Neural progenitor cell (in vitro differentiated cells): ENCODE measurements at regions not wholly inside any gene's neighbourhood (a gene's known extent, or its start where the extent isn't known, plus 50 kb on each side); places are given as distances from the start of the nearest gene placed in this dataset.

Experiments used
- DNase-seq: peaks from one replicate; pipeline ENCODE4 v3.0.0-alpha.2; 2016; ENCODE audit warnings: low spot score
- H2AFZ ChIP-seq: fragments of 200-600 bp; sonication (generic); replicated peaks from 2 replicates; pipeline ENCODE4 v1.6.1; 2016; ENCODE audit warnings: antibody characterized with exemption
- H3F3A ChIP-seq: fragments of 200-600 bp; sonication (generic); 2 replicates; pipeline ENCODE4 v1.6.1; 2016; ENCODE audit warnings: antibody characterized with exemption, low read depth
- H3K27ac ChIP-seq: fragments of 200-600 bp; sonication (generic); 2 replicates; pipeline ENCODE4 v1.5.1; 2016; ENCODE audit warnings: mild to moderate bottlenecking
- H3K27me3 ChIP-seq: fragments of 200-600 bp; sonication (generic); 2 replicates; pipeline ENCODE4 v1.6.1; 2016; ENCODE audit warnings: mild to moderate bottlenecking, moderate library complexity
- H3K36me3 ChIP-seq: fragments of 200-600 bp; sonication (generic); 2 replicates; pipeline ENCODE4 v1.5.1; 2016
- H3K4me1 ChIP-seq: fragments of 200-600 bp; sonication (generic); 2 replicates; pipeline ENCODE4 v1.6.1; 2016; ENCODE audit warnings: mixed run types
- H3K4me2 ChIP-seq: fragments of 200-600 bp; sonication (generic); 2 replicates; pipeline ENCODE4 v1.6.1; 2016
- H3K4me3 ChIP-seq: fragments of 200-600 bp; sonication (generic); 2 replicates; pipeline ENCODE4 v1.5.1; 2016
- H3K79me2 ChIP-seq: fragments of 200-600 bp; sonication (generic); 2 replicates; pipeline ENCODE4 v1.6.1; 2016; ENCODE audit warnings: low read depth
- H3K9ac ChIP-seq: fragments of 200-600 bp; sonication (generic); 2 replicates; pipeline ENCODE4 v1.6.1; 2016
- H3K9me3 ChIP-seq: fragments of 200-600 bp; sonication (generic); 2 replicates; pipeline ENCODE4 v1.5.1; 2016; ENCODE audit warnings: low read depth
- H4K20me1 ChIP-seq: fragments of 200-600 bp; sonication (generic); 2 replicates; pipeline ENCODE4 v1.6.1; 2016; ENCODE audit warnings: low read depth
- H3K27ac Mint-ChIP-seq: 3 replicates; pipeline ENCODE4 v1.8.0; 2021; ENCODE audit warnings: mixed read lengths
- H3K27me3 Mint-ChIP-seq: 2 replicates; pipeline ENCODE4 v1.8.0; 2022; ENCODE audit warnings: low read depth, mild to moderate bottlenecking, inconsistent platforms, moderate library complexity, mixed read lengths; ENCODE audit not compliant: insufficient read depth
- H3K36me3 Mint-ChIP-seq: 3 replicates; pipeline ENCODE4 v1.8.0; 2021; ENCODE audit warnings: mixed read lengths
- H3K4me1 Mint-ChIP-seq: 3 replicates; pipeline ENCODE4 v1.8.0; 2021; ENCODE audit warnings: mixed read lengths
- H3K4me3 Mint-ChIP-seq: 3 replicates; pipeline ENCODE4 v1.8.0; 2021; ENCODE audit warnings: mild to moderate bottlenecking, moderate library complexity, mixed read lengths
- H3K9me3 Mint-ChIP-seq: 3 replicates; pipeline ENCODE4 v1.8.0; 2020; ENCODE audit warnings: mixed read lengths
- CTCF ChIP-seq: fragments of 200-600 bp; sonication (generic); IDR thresholded peaks from 2 replicates; pipeline ENCODE4 v1.5.1; 2017; ENCODE audit warnings: antibody characterized with exemption, mild to moderate bottlenecking
- EZH2 ChIP-seq: fragments of 200-600 bp; sonication (generic); IDR thresholded peaks from 2 replicates; pipeline ENCODE4 v1.6.1; 2017; ENCODE audit warnings: antibody characterized with exemption, mild to moderate bottlenecking, moderate library complexity
- EZH2phosphoT487 ChIP-seq: fragments of 200-600 bp; sonication (generic); IDR thresholded peaks from 2 replicates; pipeline ENCODE4 v1.6.1; 2017; ENCODE audit warnings: antibody characterized with exemption

- H3F3A ChIP-seq: no peaks in the 10 kb centered on the region
- H3K4me3 ChIP-seq: no peak overlapping the region
- TF ChIP-seq CTCF (no peak), EZH2 (no peak), EZH2phosphoT487 (no peak)
- no peaks in the 10 kb centered on the region for H3K36me3 ChIP-seq
- no peak for DNase-seq
- H3K79me2 ChIP-seq: no peaks in the 10 kb centered on the region
- no peak overlapping the region for H3K4me2 ChIP-seq
- no peak overlapping the region for H3K4me3 Mint-ChIP-seq
- H3K27me3 Mint-ChIP-seq: no peaks in the 10 kb centered on the region
- H4K20me1 ChIP-seq: no peaks in the 10 kb centered on the region
- H2AFZ ChIP-seq: no peak overlapping the region
- H3K27me3 ChIP-seq: no peaks in the 10 kb centered on the region
- H3K9me3 ChIP-seq: no peaks in the 10 kb centered on the region
- H3K9me3 Mint-ChIP-seq: no peaks in the 10 kb centered on the region
- no peaks in the 10 kb centered on the region for H3K4me1 Mint-ChIP-seq
- no peak overlapping the region for H3K9ac ChIP-seq
- H3K4me1 ChIP-seq: no peaks in the 10 kb centered on the region
- no peaks in the 10 kb centered on the region for H3K36me3 Mint-ChIP-seq
- no peak overlapping the region for H3K27ac Mint-ChIP-seq
- H3K27ac ChIP-seq: no peak overlapping the region
Measured at GRCh38 chr2:176692533-176692932, 423.3 kb downstream of the MTX2 start.

- Mint-ChIP-seq H3K4me3 (no peak overlapping the region), H3K4me1 (no peaks in the 10 kb centered on the region), H3K27me3 (no peaks in the 10 kb centered on the region), H3K27ac (no peak overlapping the region), H3K36me3 (no peaks in the 10 kb centered on the region), H3K9me3 (no peaks in the 10 kb centered on the region)
- Histone ChIP-seq H3K27ac (no peak overlapping the region), H3K9me3 (no peaks in the 10 kb centered on the region), H3K27me3 (no peaks in the 10 kb centered on the region), H3K79me2 (no peaks in the 10 kb centered on the region), H3K9ac (no peak overlapping the region), H3K36me3 (no peaks in the 10 kb centered on the region), H3K4me3 (no peak overlapping the region), H3K4me1 (no peaks in the 10 kb centered on the region), H2AFZ (no peak overlapping the region), H3K4me2 (no peak overlapping the region), H3F3A (no peaks in the 10 kb centered on the region), H4K20me1 (no peaks in the 10 kb centered on the region)
- DNase-seq: no peak
- no peak for TF ChIP-seq CTCF
- no peak for TF ChIP-seq EZH2
- TF ChIP-seq EZH2phosphoT487: no peak
Measured at GRCh38 chr2:176699098-176699497, 429.9 kb downstream of the MTX2 start.

- Histone ChIP-seq H4K20me1 (no peaks in the 10 kb centered on the region), H3K4me2 (no peak overlapping the region), H3K36me3 (no peaks in the 10 kb centered on the region), H3F3A (no peaks in the 10 kb centered on the region), H3K4me1 (no peaks in the 10 kb centered on the region), H3K27ac (no peak overlapping the region), H3K27me3 (no peaks in the 10 kb centered on the region), H3K4me3 (no peak overlapping the region), H3K79me2 (no peaks in the 10 kb centered on the region), H3K9ac (no peak overlapping the region), H3K9me3 (no peaks in the 10 kb centered on the region), H2AFZ (no peak overlapping the region)
- Mint-ChIP-seq H3K4me1 (no peaks in the 10 kb centered on the region), H3K9me3 (no peaks in the 10 kb centered on the region), H3K4me3 (no peak overlapping the region), H3K27me3 (no peaks in the 10 kb centered on the region), H3K27ac (no peak overlapping the region), H3K36me3 (no peaks in the 10 kb centered on the region)
- DNase-seq: no peak
- TF ChIP-seq EZH2 (no peak), CTCF (no peak), EZH2phosphoT487 (no peak)
Measured at GRCh38 chr2:176699644-176700043, 430.4 kb downstream of the MTX2 start.

GRCh38 chr2:176702131-176702530 lies 432.9 kb downstream of the MTX2 start:
- no peak for DNase-seq
- Histone ChIP-seq H3F3A (no peaks in the 10 kb centered on the region), H3K4me3 (no peak overlapping the region), H4K20me1 (no peaks in the 10 kb centered on the region), H3K4me1 (no peaks in the 10 kb centered on the region), H3K9me3 (no peaks in the 10 kb centered on the region), H3K27ac (no peak overlapping the region), H3K27me3 (no peaks in the 10 kb centered on the region), H3K79me2 (no peaks in the 10 kb centered on the region), H2AFZ (no peak overlapping the region), H3K4me2 (no peak overlapping the region), H3K9ac (no peak overlapping the region), H3K36me3 (no peaks in the 10 kb centered on the region)
- Mint-ChIP-seq H3K27ac (no peak overlapping the region), H3K9me3 (no peaks in the 10 kb centered on the region), H3K4me1 (no peaks in the 10 kb centered on the region), H3K27me3 (no peaks in the 10 kb centered on the region), H3K4me3 (no peak overlapping the region), H3K36me3 (no peaks in the 10 kb centered on the region)
- no peak for TF ChIP-seq EZH2phosphoT487
- TF ChIP-seq EZH2: no peak
- TF ChIP-seq CTCF: no peak
